GM21526 (cell line): ENCODE measurements at regions not wholly inside any gene's neighbourhood (a gene's known extent, or its start where the extent isn't known, plus 50 kb on each side); places are given as distances from the start of the nearest gene placed in this dataset.
"Not testable (repeated sequence)": the region's sequence is repeated elsewhere in the genome, so short reads cannot be mapped to it uniquely, and the experiment has no call there.

Source experiments
- ATAC-seq: cut with Tn5 transposase; IDR thresholded peaks from one replicate; pipeline ENCODE4 v1.9.1; 2021; ENCODE audit warnings: moderate library complexity; ENCODE audit not compliant: unreplicated experiment, low FRiP score

- ATAC-seq: no peak
Measured at GRCh38 chr22:22345781-22346180, 101.2 kb downstream of the VPREB1 start.

- no peak for ATAC-seq
Measured at GRCh38 chr22:22346401-22347107, 102.0 kb downstream of the VPREB1 start.

GRCh38 chr22:22348127-22348814, 103.7 kb downstream of the VPREB1 start:
- ATAC-seq: no peak

DNA sequence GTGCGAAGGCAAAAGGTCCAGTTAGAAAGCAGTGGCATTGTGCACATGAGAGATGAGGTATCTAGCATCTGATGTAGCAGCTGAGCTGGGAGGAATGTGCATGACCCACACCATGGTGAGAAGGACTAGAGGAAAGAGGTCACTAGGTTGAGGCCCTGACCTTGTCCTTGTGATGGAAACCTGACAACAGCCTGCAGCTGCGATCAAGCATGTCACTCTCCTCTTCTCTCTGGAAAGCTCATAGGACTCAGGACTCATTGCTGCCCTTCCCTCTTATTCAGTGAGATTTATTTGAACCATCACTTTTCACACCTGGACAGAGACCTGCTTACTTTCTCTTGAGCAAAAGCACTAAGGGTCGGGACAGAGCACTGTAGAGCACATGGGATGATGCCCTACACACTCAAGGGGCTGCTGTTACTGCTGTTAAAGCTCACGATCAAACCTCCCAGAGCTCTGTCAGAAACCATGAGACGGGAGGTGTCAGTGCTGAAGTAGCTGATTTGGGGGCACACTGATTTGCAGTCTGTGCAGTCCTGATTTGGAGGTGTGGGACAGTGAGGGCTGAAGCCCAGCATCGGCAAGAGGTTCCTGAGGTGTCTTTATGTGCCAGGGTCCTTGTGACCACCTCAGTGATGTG, 104.3 kb downstream of the VPREB1 start:
- ATAC-seq: no peak

GRCh38 chr22:22349455-22349836, 104.9 kb downstream of the VPREB1 start:
- ATAC-seq: no peak

DNA sequence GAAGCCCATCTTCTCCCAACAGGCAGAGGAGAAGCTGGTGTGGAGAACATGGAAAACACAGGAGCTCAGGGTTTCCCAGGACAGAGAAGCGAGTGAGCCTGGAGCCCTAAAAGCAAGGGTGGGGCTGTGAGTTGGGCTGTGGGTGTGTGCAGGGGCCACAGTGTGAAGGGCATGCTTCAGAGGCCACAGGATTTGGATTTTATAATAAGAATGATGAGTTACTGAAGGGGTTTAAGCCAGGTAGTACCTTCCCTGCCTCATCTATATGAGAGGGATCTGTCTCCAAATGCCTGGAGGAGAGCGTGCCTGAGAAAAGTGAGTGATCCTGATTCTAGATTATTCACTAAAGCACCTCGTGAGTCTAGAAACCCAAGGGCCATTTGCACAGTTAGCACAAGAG, 106.8 kb downstream of the VPREB1 start:
- ATAC-seq: no peak

DNA sequence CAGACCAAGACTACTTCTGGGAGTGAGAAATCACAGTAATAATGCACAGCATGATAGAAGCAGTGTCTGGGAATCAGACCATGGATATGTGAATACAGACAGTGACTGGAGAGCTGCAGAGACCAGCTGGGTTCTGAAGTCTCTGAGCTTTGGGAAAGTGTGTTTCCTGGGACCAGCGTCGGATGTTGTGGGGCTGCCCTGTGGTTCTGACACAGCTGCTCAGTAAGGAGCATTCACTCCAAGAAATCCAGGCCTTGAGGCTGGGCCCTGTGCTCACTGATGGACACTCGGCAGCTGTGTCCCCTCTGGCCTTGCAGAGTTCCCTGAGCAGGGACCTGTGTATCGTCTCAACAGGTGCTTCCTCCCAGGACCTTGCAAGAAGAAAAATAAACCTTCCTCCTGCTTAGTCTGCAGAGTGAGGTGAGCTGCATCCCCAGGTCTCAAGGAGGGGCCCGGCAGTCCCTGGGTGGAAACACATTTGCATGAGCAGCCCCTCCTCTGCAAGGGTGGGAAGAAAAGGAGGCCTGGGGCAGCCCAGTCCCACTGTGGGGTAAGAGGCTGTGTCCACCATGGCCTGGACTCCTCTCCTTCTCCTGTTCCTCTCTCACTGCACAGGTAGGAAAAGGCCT, 107.9 kb downstream of the VPREB1 start:
- no peak for ATAC-seq

DNA sequence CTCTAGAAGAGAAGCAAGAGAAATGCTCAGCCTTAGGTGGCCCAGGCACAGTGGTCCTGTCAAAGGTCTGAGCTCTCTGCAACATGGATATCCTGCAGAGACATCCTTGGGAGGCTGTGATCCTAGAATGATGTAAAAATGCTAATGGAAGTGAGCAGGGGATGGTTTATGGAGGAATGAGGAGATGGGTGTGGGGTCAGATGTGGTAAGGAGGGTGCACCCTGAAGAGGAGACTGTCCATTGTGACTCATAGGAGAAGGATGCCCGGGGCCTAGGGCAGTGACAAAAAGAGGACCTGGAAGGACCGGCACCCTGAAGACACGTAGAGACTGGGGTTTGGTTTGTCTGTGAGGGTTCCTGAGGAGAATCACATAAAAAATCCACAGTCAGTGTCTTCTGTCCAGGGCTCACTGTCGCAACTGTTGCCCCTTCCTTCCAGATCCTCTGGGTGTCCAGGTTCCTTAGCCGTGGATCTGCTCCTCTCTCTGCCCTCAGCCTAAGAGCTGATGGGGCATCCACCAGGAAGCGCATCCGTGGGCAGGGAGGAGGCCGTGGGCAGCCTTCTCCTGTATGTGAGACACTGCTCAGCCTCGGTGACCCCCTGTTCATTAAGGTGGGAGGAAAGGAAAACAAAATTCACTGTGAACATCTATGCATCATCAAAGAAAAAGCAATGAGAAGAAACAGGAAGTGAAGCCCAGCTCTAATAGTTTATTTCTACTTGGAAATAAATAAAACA, 110.7 kb downstream of the VPREB1 start:
- ATAC-seq: no peak

DNA sequence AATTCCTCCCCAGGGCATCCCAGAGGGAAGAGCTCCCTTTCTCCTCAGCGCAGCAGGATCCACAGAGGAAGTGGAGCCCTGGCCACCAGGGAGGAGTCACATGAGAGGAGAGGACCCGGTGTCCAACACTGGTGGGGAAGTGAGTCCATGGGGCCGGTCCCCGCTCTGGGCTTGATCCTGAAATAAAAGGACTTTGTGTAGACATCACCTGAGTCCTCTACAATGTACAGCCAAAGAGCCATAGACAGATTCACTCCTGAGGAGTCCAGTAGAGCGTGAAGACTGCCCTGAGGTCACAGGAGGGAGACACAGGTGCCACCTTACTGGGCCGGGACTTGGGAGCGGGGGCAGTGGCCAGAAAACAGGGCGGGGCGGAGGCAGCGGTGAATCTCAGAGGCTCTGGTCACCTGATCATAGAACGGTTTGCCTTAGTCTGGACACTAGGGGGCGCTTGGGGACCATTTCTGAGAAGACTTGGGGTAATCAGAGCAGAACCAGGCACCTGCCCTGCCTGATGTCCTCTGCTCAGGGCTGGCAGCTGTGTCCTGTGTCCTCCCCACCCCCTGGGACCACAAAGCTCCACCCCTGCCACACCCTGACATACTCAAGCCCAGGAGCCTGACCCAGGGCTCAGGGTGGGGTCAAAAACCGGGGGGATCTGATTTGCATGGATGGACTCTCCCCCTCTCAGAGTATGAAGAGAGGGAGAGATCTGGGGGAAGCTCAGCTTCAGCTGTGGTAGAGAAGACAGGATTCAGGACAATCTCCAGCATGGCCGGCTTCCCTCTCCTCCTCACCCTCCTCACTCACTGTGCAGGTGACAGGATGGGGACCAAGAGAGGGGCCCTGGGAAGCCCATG, 112.7 kb downstream of the VPREB1 start:
- ATAC-seq: no peak

- no peak for ATAC-seq
Measured at GRCh38 chr22:22358152-22358551, 113.6 kb downstream of the VPREB1 start.

DNA sequence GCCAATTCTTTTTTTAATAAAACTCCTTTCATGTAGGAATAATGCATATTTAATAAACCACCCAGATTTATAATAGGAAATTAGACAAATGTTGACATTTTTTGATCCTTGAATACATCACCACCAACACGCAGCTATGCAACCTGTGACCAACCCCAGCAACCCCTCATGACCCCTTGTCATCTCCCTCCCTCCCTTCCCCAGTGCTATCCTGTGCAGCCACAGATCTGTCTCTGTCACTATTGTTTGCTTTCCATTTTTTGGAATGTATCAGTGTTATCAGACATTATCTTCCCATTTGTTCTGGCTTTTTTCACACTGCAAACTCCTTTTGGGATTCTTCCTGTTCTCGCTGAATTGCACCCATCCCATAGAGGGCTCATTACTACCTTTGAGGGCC, 114.1 kb downstream of the VPREB1 start:
- no peak for ATAC-seq

DNA sequence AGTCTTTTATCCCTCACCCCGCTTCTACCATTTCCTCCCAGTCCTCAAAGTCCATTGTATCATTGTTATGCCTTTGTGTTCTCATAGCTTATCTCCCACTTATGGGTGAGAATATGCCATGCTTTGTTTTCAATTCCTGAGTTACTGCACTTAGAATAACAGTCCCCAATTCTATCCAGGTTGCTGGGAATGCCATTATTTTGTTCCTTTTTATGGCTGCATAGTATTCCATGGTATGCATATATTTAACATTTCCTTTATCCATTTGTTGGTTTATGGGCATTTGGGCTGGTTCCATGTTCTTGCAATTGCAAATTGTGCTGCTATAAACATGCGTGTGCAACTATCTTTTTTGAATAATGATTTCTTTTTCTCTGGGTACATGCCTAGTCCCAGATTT, 114.9 kb downstream of the VPREB1 start:
- ATAC-seq: no peak

GRCh38 chr22:22360014-22360413, 115.4 kb downstream of the VPREB1 start:
- ATAC-seq: no peak

DNA sequence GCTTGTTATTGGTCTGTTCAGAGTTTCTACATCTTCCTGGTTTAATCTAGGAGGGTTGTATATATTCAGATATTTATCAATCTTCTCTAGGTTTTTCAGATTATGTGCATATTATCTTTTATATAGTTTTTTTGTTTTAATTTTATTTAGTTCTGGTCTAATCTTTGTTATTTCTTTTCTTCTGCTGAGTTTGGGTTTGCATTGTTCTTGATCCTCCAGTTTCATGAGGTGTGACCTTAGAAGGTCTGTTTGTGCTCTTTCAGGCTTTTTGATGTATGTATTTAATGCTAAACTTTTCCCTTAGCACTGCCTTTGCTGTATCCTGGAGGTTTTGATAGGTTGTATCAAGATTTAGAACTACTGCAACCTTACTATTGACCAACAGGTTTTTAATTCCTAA, 117.7 kb downstream of the VPREB1 start:
- ATAC-seq: no peak

- no peak for ATAC-seq
Measured at GRCh38 chr22:22362936-22363335, 118.3 kb downstream of the VPREB1 start.

DNA sequence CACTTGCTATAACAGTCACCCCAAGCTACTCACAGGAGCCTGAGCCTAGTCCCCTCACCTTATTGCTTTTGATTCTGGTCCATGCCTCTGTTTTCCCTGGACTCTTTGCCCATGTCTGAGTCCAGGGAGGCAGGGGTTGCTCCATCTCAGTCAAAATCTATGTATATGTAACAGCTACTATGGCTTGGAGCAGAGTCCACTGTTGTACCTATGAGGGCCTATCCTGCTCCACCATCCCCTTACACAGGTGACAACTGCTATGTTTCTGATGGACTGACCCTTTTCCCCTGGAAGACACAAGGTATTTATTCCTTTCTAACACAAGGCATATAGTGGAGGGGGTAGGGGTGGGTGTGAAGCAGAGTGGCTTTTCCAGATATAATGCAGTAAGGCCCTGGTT, 119.6 kb downstream of the VPREB1 start:
- ATAC-seq: no peak

- no peak for ATAC-seq
Measured at GRCh38 chr22:22366537-22366936, 122.0 kb downstream of the VPREB1 start.

DNA sequence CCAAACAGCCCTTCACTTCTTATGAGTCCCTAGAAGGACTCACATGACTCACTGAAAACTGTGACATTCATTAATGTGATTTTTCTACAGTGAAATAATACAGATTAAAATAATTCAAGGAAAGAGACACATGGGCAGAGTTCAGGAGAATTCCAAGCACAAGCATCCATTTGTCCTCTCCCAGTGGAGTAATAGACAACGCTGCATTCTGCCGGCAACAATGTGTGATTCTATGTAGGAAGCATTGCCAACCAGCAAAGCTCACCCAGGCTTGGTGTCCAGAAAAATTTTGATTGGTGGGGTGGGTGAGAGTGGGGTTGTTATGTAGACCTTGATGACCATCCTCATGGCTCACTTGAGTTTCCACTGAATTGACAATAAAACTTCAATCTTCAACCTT, 123.9 kb downstream of the VPREB1 start:
- ATAC-seq: no peak

DNA sequence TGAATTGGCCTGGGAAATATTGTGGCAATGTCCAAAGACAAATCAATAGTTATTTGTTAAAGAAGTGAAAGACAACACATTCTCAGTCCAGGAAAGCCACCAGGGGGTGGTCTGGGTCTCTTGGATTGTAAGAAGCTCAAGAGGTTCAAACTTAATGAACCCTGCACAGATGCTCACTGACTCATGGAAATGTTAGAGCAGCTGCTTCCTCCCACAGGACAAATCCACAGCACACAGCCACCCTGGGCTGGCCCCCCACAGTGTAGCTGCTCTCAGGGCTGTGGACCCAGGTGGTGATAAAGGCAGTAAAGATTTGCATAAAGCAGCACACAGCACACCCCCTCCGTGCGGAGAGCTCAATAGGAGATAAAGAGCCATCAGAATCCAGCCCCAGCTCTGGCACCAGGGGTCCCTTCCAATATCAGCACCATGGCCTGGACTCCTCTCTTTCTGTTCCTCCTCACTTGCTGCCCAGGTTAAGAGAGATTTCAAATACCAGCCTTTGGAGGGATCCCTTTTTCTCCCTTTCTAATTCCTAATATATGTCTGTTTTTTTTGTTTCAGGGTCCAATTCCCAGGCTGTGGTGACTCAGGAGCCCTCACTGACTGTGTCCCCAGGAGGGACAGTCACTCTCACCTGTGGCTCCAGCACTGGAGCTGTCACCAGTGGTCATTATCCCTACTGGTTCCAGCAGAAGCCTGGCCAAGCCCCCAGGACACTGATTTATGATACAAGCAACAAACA, 124.8 kb downstream of the VPREB1 start:
- ATAC-seq: not testable (repeated sequence)
